NCI-H69 (cell line): ENCODE measurements at regions not wholly inside any gene's neighbourhood (a gene's known extent, or its start where the extent isn't known, plus 50 kb on each side); places are given as distances from the start of the nearest gene placed in this dataset.
A peak's percentile ranks its signal among the peaks of the same experiment; 100 is the strongest.
"Not testable (repeated sequence)": the region's sequence is repeated elsewhere in the genome, so short reads cannot be mapped to it uniquely, and the experiment has no call there.

Source experiments
- DNase-seq: peaks from one replicate; lab custom pipeline; 2025; lab: John Stamatoyannopoulos, UW

- DNase-seq, result peak; percentile 59
Measured at GRCh38 chr9:75197561-75197960, 109.2 kb downstream of the OSTF1 start.

GRCh38 chr9:75198436-75198835, 110.1 kb downstream of the OSTF1 start:
- peak; percentile 3 for DNase-seq

GRCh38 chr9:75200892-75201470, 112.7 kb downstream of the OSTF1 start:
- peak; percentile 60 for DNase-seq

GRCh38 chr9:75201480-75202209, 113.3 kb downstream of the OSTF1 start:
- DNase-seq, result no peak

GRCh38 chr9:75207997-75208396, 119.7 kb downstream of the OSTF1 start:
- DNase-seq, result peak; percentile 36

- no peak for DNase-seq
Measured at GRCh38 chr9:75210215-75210614, 121.9 kb downstream of the OSTF1 start.

GRCh38 chr9:75213765-75214164, 125.5 kb downstream of the OSTF1 start:
- DNase-seq, result no peak

- DNase-seq, result no peak
Measured at GRCh38 chr9:75226403-75227139, 138.3 kb downstream of the OSTF1 start.

GRCh38 chr9:75228893-75229292, 140.6 kb downstream of the OSTF1 start:
- DNase-seq, result no peak

GRCh38 chr9:75229605-75230332, 141.5 kb downstream of the OSTF1 start:
- peak; percentile 18 for DNase-seq

GRCh38 chr9:75230469-75230868, 142.2 kb downstream of the OSTF1 start:
- no peak for DNase-seq

GRCh38 chr9:75231167-75231566, 142.9 kb downstream of the OSTF1 start:
- no peak for DNase-seq

GRCh38 chr9:75233011-75233410, 144.7 kb downstream of the OSTF1 start:
- DNase-seq, result no peak

GRCh38 chr9:75235632-75236031, 147.3 kb downstream of the OSTF1 start:
- DNase-seq, result no peak

- DNase-seq, result peak; percentile 74
Measured at GRCh38 chr9:75238311-75238976, 150.1 kb downstream of the OSTF1 start.

GRCh38 chr9:75239176-75239575, 150.9 kb downstream of the OSTF1 start:
- DNase-seq, result peak; percentile 16

GRCh38 chr9:75242426-75242825, 154.1 kb downstream of the OSTF1 start:
- DNase-seq, result no peak

GRCh38 chr9:75246949-75247348, 158.6 kb downstream of the OSTF1 start:
- DNase-seq, result no peak

- DNase-seq, result peak; percentile 52
Measured at GRCh38 chr9:75265525-75265972, 177.2 kb downstream of the OSTF1 start.

- DNase-seq, result no peak
Measured at GRCh38 chr9:75269197-75269596, 180.9 kb downstream of the OSTF1 start.

GRCh38 chr9:75273055-75273454, 184.7 kb downstream of the OSTF1 start:
- not testable (repeated sequence) for DNase-seq

GRCh38 chr9:75274781-75275180, 186.5 kb downstream of the OSTF1 start:
- DNase-seq, result no peak
